Prostate gland (tissue), 2 donors: ENCODE measurements at regions not wholly inside any gene's neighbourhood (a gene's known extent, or its start where the extent isn't known, plus 50 kb on each side); places are given as distances from the start of the nearest gene placed in this dataset.

Experiments used
- POLR2A ChIP-seq: fragments of 450-650 bp; IDR thresholded peaks from one replicate; pipeline ENCODE4 v1.6.1; 2016; ENCODE audit warnings: antibody characterized with exemption, mild to moderate bottlenecking
- TF ChIP-seq, protein P1 (sequence below), 4 experiments: fragments of 200-600 bp in 2 of 4; fragments of 450-650 bp in 2 of 4; sonication (generic) in 2 of 4; IDR thresholded peaks; 1 replicate in 3 of 4; 2 replicates in 1 of 4; pipeline ENCODE4 v1.5.1; 2016 to 2019; ENCODE audit warnings: antibody characterized with exemption in 4 of 4, mild to moderate bottlenecking in 2 of 4, moderate library complexity in 2 of 4

DNA sequence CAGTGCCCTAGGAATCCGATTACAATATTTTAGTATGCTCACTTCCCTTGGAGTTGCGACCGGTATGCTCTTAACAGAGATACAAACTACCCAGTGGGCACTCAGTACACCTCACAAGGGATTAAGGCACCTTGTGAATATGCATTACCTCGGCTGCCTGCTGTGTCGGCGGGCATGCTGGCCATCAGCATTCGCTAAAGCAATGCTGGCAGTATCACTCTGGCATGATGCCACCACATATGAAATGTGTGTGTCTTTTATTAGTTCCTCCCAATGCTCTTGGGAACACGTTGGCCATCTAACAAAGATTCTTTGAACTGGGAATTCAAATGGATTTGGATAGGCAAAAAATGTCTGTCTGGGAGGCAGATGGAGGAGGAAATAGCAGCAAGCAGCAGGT, 67.4 kb upstream of the FOXB1 start:
- TF ChIP-seq, protein P1, sequence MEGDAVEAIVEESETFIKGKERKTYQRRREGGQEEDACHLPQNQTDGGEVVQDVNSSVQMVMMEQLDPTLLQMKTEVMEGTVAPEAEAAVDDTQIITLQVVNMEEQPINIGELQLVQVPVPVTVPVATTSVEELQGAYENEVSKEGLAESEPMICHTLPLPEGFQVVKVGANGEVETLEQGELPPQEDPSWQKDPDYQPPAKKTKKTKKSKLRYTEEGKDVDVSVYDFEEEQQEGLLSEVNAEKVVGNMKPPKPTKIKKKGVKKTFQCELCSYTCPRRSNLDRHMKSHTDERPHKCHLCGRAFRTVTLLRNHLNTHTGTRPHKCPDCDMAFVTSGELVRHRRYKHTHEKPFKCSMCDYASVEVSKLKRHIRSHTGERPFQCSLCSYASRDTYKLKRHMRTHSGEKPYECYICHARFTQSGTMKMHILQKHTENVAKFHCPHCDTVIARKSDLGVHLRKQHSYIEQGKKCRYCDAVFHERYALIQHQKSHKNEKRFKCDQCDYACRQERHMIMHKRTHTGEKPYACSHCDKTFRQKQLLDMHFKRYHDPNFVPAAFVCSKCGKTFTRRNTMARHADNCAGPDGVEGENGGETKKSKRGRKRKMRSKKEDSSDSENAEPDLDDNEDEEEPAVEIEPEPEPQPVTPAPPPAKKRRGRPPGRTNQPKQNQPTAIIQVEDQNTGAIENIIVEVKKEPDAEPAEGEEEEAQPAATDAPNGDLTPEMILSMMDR (IDR thresholded peaks at IDR 0.05): no peak
- no peak for TF ChIP-seq POLR2A
